IMR-90 (cell line): ENCODE measurements at regions not wholly inside any gene's neighbourhood (a gene's known extent, or its start where the extent isn't known, plus 50 kb on each side); places are given as distances from the start of the nearest gene placed in this dataset.

Experiments used
- ATAC-seq: fragments of 200-7000 bp; cut with Tn5 transposase; 2 replicates; pipeline ENCODE4 v1.9.1; 2020; ENCODE audit warnings: low read depth, mild to moderate bottlenecking, moderate library complexity
- BruUV-seq: library from RNA; stranded (reverse); fragments of 400-500 nt; replicated peaks from 2 replicates; lab custom pipeline; 2021; lab: Mats Ljungman, UMichigan
- CTCF ChIA-PET: fragments of 300-600 bp; formaldehyde crosslinking; extraction: SDS; loops from one replicate; lab custom pipeline; 2021; ENCODE audit warnings: antibody characterized with exemption; lab: Yijun Ruan, JAX
- POLR2A ChIA-PET: fragments of 300-600 bp; sonication (Branson Sonifier 250); formaldehyde crosslinking; loops from one replicate; lab custom pipeline; 2022; ENCODE audit warnings: antibody characterized with exemption; ENCODE audit not compliant: unreplicated experiment; lab: Charles Lee
- DNase-seq: peaks from one replicate; pipeline ENCODE4 v3.0.0; 2013
- H2AFZ ChIP-seq: replicated peaks from 2 replicates; pipeline ENCODE3; 2013; ENCODE audit warnings: low read length, mild to moderate bottlenecking; ENCODE audit not compliant: poor library complexity
- H2AK5ac ChIP-seq: 2 replicates; pipeline ENCODE4 v1.6.1; 2013; ENCODE audit warnings: low read depth, low read length, inconsistent platforms
- H2AK9ac ChIP-seq: replicated peaks from 2 replicates; pipeline ENCODE3; 2013; ENCODE audit warnings: mild to moderate bottlenecking, low read depth, low read length, moderate library complexity; ENCODE audit not compliant: poor library complexity
- H2BK120ac ChIP-seq: 2 replicates; pipeline ENCODE4 v1.6.1; 2013; ENCODE audit warnings: low read depth, low read length, inconsistent platforms
- H2BK15ac ChIP-seq: 3 replicates; pipeline ENCODE4 v1.6.1; 2013; ENCODE audit warnings: low read depth, low read length, inconsistent platforms
- H2BK20ac ChIP-seq: 2 replicates; pipeline ENCODE4 v1.6.1; 2013; ENCODE audit warnings: low read depth, mild to moderate bottlenecking, inconsistent platforms, low read length, moderate library complexity
- H2BK5ac ChIP-seq: 2 replicates; pipeline ENCODE4 v1.6.1; 2013; ENCODE audit warnings: mild to moderate bottlenecking, low read depth, low read length, inconsistent platforms; ENCODE audit not compliant: poor library complexity, severe bottlenecking
- H3K14ac ChIP-seq: replicated peaks from 2 replicates; pipeline ENCODE4 v1.6.1; 2013; ENCODE audit warnings: low read depth, low read length, inconsistent platforms
- H3K18ac ChIP-seq: 2 replicates; pipeline ENCODE4 v1.6.1; 2013; ENCODE audit warnings: low read depth, low read length, control low read depth
- H3K23ac ChIP-seq: 2 replicates; pipeline ENCODE4 v1.6.1; 2013; ENCODE audit warnings: low read depth, low read length, inconsistent platforms
- H3K27ac ChIP-seq: 2 replicates; pipeline ENCODE4 v1.5.1; 2013; ENCODE audit warnings: mild to moderate bottlenecking, control low read depth, low read length; ENCODE audit not compliant: insufficient read depth
- H3K27me3 ChIP-seq: 2 replicates; pipeline ENCODE4 v1.6.1; 2013; ENCODE audit warnings: low read length; ENCODE audit not compliant: control insufficient read depth, insufficient read depth
- H3K36me3 ChIP-seq: 2 replicates; pipeline ENCODE4 v1.6.1; 2013; ENCODE audit warnings: low read length, mixed read lengths; ENCODE audit not compliant: control insufficient read depth, insufficient read depth
- H3K4ac ChIP-seq: 2 replicates; pipeline ENCODE4 v1.6.1; 2013; ENCODE audit warnings: low read depth, low read length, inconsistent platforms
- H3K4me1 ChIP-seq: 2 replicates; pipeline ENCODE4 v1.6.1; 2013; ENCODE audit warnings: low read length, mixed read lengths; ENCODE audit not compliant: control insufficient read depth, insufficient read depth
- H3K4me2 ChIP-seq: 2 replicates; pipeline ENCODE4 v1.6.1; 2013; ENCODE audit warnings: low read depth, mild to moderate bottlenecking, control low read depth, low read length, moderate library complexity
- H3K4me3 ChIP-seq: 2 replicates; pipeline ENCODE4 v1.5.1; 2013; ENCODE audit warnings: low read depth, mild to moderate bottlenecking, control low read depth, low read length, moderate library complexity; ENCODE audit not compliant: insufficient read depth
- H3K56ac ChIP-seq: 2 replicates; pipeline ENCODE4 v1.6.1; 2013; ENCODE audit warnings: low read length, inconsistent platforms; ENCODE audit not compliant: insufficient read depth; ENCODE audit errors: extremely low read depth
- H3K79me1 ChIP-seq, 2 experiments: 2 replicates each; pipeline ENCODE4 v1.6.1; 2013; ENCODE audit warnings: low read length in 2 of 2, inconsistent platforms in 1 of 2, low read depth in 1 of 2
- H3K9ac ChIP-seq: 2 replicates; pipeline ENCODE4 v1.6.1; 2013; ENCODE audit warnings: low read depth, low read length, control low read depth
- H3K9me1 ChIP-seq: 2 replicates; pipeline ENCODE4 v1.6.1; 2013; ENCODE audit warnings: low read length, inconsistent platforms; ENCODE audit not compliant: insufficient read depth
- H3K9me3 ChIP-seq: 2 replicates; pipeline ENCODE4 v1.6.1; 2013; ENCODE audit warnings: low read length; ENCODE audit not compliant: control insufficient read depth, insufficient read depth
- H4K20me1 ChIP-seq: 2 replicates; pipeline ENCODE4 v1.6.1; 2013; ENCODE audit warnings: low read length, inconsistent platforms; ENCODE audit not compliant: insufficient read depth
- H4K5ac ChIP-seq: 2 replicates; pipeline ENCODE4 v1.6.1; 2013; ENCODE audit warnings: mild to moderate bottlenecking, low read depth, low read length, control low read depth
- H4K8ac ChIP-seq, 2 experiments: 2 replicates each; pipeline ENCODE4 v1.6.1; 2013; ENCODE audit warnings: low read depth in 2 of 2, low read length in 2 of 2, control low read depth in 1 of 2, inconsistent platforms in 1 of 2
- H4K91ac ChIP-seq: 2 replicates; pipeline ENCODE4 v1.6.1; 2013; ENCODE audit warnings: low read depth, low read length, inconsistent platforms; ENCODE audit not compliant: insufficient read depth
- MXI1 ChIP-seq: IDR thresholded peaks from 2 replicates; pipeline ENCODE4 v1.6.1; 2012; ENCODE audit warnings: low read depth, mild to moderate bottlenecking, low read length, moderate library complexity, borderline replicate concordance
- RFX5 ChIP-seq: IDR thresholded peaks from 2 replicates; pipeline ENCODE4 v1.8.0; 2012; ENCODE audit warnings: low read depth, mild to moderate bottlenecking, low read length, moderate library complexity
- WGBS, 2 experiments: methylation state at CpG; one replicate each; pipeline versions ENCODE4 v1.1.5 to v1.1.7; 2013; ENCODE audit warnings: missing lambda C conversion rate in 2 of 2; ENCODE audit not compliant: insufficient read length in 1 of 2; ENCODE audit errors: extremely low coverage in 2 of 2; 5-methylcytosine and 5-hydroxymethylcytosine counted together
- dilution Hi-C: fragments of 300-500 bp; cut with HindIII; formaldehyde crosslinking; loops from one replicate; pipeline ENCODE4 v1.14.3; 2018; ENCODE audit warnings: low sequenced_read_pairs; ENCODE audit not compliant: unreplicated experiment
- in situ Hi-C: fragments of 300-500 bp; cut with MboI; formaldehyde crosslinking; loops from 3 replicates; pipeline ENCODE4 v1.14.3; 2019; ENCODE audit warnings: low sequenced_read_pairs, inconsistent platforms, mixed read lengths
- intact Hi-C: fragments of 100-400 bp; cut with micrococcal nuclease; formaldehyde crosslinking; loops from 2 replicates; pipeline ENCODE4 v1.10.0; 2022
- TF ChIP-seq, protein P1 (sequence below): fragments of 150-350 bp; IDR thresholded peaks from 2 replicates; pipeline ENCODE4 v1.6.1; 2016; ENCODE audit warnings: low read depth, mild to moderate bottlenecking, low read length, moderate library complexity, borderline replicate concordance
- TF ChIP-seq, protein P2 (sequence below): fragments of 150-350 bp; IDR thresholded peaks from 2 replicates; pipeline ENCODE4 v1.6.1; 2017; ENCODE audit warnings: mild to moderate bottlenecking, antibody characterized with exemption, low read length, low read depth

DNA sequence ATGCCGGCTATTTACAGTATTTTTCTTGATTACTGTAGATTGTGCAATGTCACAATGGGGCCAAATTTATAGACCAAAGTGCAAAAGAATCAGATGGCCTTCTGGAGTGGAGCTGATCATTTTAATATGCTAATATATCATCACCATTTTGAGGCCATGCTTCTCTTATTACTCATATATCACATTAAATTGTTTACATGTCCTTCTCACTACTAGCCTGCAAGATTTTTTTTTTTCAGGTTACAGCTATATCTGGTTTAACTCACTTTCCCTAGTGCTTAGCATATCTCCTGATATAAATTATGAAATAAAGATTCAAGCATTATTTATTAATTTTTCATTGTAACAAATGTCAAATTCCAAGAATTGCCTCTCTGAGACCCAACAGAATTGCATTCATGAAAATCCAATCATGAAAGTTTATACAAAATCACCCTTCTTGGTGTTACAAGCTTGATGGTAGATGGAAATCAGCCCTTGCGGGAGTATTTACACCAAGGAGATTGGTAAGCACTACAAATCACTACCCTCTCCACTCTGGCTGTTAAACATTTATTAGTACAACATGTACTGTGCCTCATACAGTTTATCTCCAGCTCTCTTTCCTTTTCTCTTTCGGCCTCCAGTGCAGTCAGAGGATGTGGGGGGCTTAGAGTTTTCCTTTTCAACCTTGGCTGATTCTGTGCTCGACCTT is 703.9 kb downstream of the BRINP1 start:
- no peaks in the 10 kb centered on the region for H3K27me3 ChIP-seq
- H2BK120ac ChIP-seq = no peak overlapping the region
- no peaks in the 10 kb centered on the region for H3K4me1 ChIP-seq
- no peak overlapping the region for H3K9ac ChIP-seq
- H3K4ac ChIP-seq = no peak overlapping the region
- TF ChIP-seq MXI1 (no peak), RFX5 (no peak)
- TF ChIP-seq, protein P1, sequence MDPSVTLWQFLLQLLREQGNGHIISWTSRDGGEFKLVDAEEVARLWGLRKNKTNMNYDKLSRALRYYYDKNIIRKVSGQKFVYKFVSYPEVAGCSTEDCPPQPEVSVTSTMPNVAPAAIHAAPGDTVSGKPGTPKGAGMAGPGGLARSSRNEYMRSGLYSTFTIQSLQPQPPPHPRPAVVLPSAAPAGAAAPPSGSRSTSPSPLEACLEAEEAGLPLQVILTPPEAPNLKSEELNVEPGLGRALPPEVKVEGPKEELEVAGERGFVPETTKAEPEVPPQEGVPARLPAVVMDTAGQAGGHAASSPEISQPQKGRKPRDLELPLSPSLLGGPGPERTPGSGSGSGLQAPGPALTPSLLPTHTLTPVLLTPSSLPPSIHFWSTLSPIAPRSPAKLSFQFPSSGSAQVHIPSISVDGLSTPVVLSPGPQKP = no peak
- TF ChIP-seq, protein P2, sequence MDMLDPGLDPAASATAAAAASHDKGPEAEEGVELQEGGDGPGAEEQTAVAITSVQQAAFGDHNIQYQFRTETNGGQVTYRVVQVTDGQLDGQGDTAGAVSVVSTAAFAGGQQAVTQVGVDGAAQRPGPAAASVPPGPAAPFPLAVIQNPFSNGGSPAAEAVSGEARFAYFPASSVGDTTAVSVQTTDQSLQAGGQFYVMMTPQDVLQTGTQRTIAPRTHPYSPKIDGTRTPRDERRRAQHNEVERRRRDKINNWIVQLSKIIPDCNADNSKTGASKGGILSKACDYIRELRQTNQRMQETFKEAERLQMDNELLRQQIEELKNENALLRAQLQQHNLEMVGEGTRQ = no peak
- no peak overlapping the region for H3K56ac ChIP-seq
- H2BK20ac ChIP-seq = no peak overlapping the region
- no peak overlapping the region for H3K18ac ChIP-seq
- H2AK9ac ChIP-seq = no peak overlapping the region
- no peaks in the 10 kb centered on the region for H3K9me3 ChIP-seq
- no peak overlapping the region for H3K27ac ChIP-seq
- ChIA-PET CTCF (no interaction called here), POLR2A (no interaction called here)
- H2AK5ac ChIP-seq = no peak overlapping the region
- WGBS, 2 experiments = no CpG with 5 or more reads among the region's 4 CpGs
- intact Hi-C loops (no loop called here), dilution Hi-C loops (no loop called here), in situ Hi-C loops (no loop called here)
- no peak overlapping the region for H3K4me3 ChIP-seq
- H3K4me2 ChIP-seq = no peak overlapping the region
- no peak overlapping the region for H4K8ac ChIP-seq
- H3K23ac ChIP-seq = no peak overlapping the region
- H2AFZ ChIP-seq = no peak overlapping the region
- ATAC-seq (no peak), DNase-seq (no peak)
- no TSS peak for BruUV-seq
- H3K36me3 ChIP-seq = no peaks in the 10 kb centered on the region
- H2BK15ac ChIP-seq = no peak overlapping the region
- no peaks in the 10 kb centered on the region for H3K9me1 ChIP-seq
- H4K91ac ChIP-seq = no peak overlapping the region
- H4K5ac ChIP-seq = no peak overlapping the region
- H3K79me1 ChIP-seq = no peaks in the 10 kb centered on the region
- H2BK5ac ChIP-seq = no peak overlapping the region
- H4K20me1 ChIP-seq = no peaks in the 10 kb centered on the region
- no peak overlapping the region for H3K14ac ChIP-seq
